Neural cell (in vitro differentiated cells): ENCODE measurements at regions not wholly inside any gene's neighbourhood (a gene's known extent, or its start where the extent isn't known, plus 50 kb on each side); places are given as distances from the start of the nearest gene placed in this dataset.

Source experiments
- H2AFZ ChIP-seq: fragments of 200-600, 300-800 bp; sonication (generic), shearing (Covaris generic); 2 replicates; pipeline ENCODE4 v1.6.0; 2014; ENCODE audit warnings: low read depth, mild to moderate bottlenecking, antibody characterized with exemption, low read length, moderate library complexity
- H3F3A ChIP-seq: fragments of 200-600 bp; shearing (Covaris generic); 2 replicates; pipeline ENCODE4 v1.6.1; 2016; ENCODE audit warnings: mild to moderate bottlenecking, moderate library complexity, mixed read lengths, antibody characterized with exemption, low read length; ENCODE audit not compliant: insufficient read depth, poor library complexity, severe bottlenecking
- H3K27ac ChIP-seq: fragments of 200-600, 300-800 bp; sonication (generic), shearing (Covaris generic); 2 replicates; pipeline ENCODE4 v1.5.1; 2014; ENCODE audit warnings: mild to moderate bottlenecking, low read length, moderate library complexity
- H3K27me3 ChIP-seq: fragments of 300-800, 200-600 bp; sonication (generic), shearing (Covaris generic); 2 replicates; pipeline ENCODE4 v1.6.0; 2014; ENCODE audit warnings: mild to moderate bottlenecking, low read depth, low read length, moderate library complexity; ENCODE audit not compliant: insufficient read depth
- H3K36me3 ChIP-seq: fragments of 300-800, 200-600 bp; sonication (generic), shearing (Covaris generic); 2 replicates; pipeline ENCODE4 v1.5.1; 2014; ENCODE audit warnings: mild to moderate bottlenecking, antibody characterized with exemption, low read length, moderate library complexity; ENCODE audit not compliant: insufficient read depth
- H3K4me2 ChIP-seq: fragments of 300-800, 200-600 bp; sonication (generic), shearing (Covaris generic); 2 replicates; pipeline ENCODE4 v1.6.0; 2014; ENCODE audit warnings: mild to moderate bottlenecking, low read length
- H3K4me3 ChIP-seq: fragments of 300-800, 200-600 bp; sonication (generic), shearing (Covaris generic); 2 replicates; pipeline ENCODE4 v1.5.1; 2014; ENCODE audit warnings: mild to moderate bottlenecking, low read length, moderate library complexity
- H3K79me2 ChIP-seq: fragments of 200-600 bp; shearing (Covaris generic); replicated peaks from 2 replicates; pipeline ENCODE4 v1.6.0; 2014; ENCODE audit warnings: mild to moderate bottlenecking, low read length, moderate library complexity; ENCODE audit not compliant: insufficient read depth
- H3K9ac ChIP-seq: fragments of 300-800, 200-600 bp; sonication (generic), shearing (Covaris generic); 2 replicates; pipeline ENCODE4 v1.6.1; 2016; ENCODE audit warnings: mild to moderate bottlenecking, low read length, mixed read lengths
- H3K9me2 ChIP-seq: fragments of 200-600 bp; shearing (Covaris generic); 2 replicates; pipeline ENCODE4 v1.6.1; 2016; ENCODE audit warnings: mild to moderate bottlenecking, low read length, mixed read lengths; ENCODE audit not compliant: insufficient read depth
- H3K9me3 ChIP-seq: fragments of 200-600, 300-800 bp; sonication (generic), shearing (Covaris generic); 2 replicates; pipeline ENCODE4 v1.6.1; 2016; ENCODE audit warnings: mild to moderate bottlenecking, mixed run types, low read length, moderate library complexity, mixed read lengths
- H4K20me1 ChIP-seq: fragments of 200-600 bp; shearing (Covaris generic); 2 replicates; pipeline ENCODE4 v1.6.1; 2016; ENCODE audit warnings: mild to moderate bottlenecking, mixed run types; ENCODE audit not compliant: insufficient read depth
- CTCF ChIP-seq: fragments of 450-650 bp; IDR thresholded peaks from 2 replicates; pipeline ENCODE4 v1.5.1; 2014; ENCODE audit warnings: antibody characterized with exemption, mild to moderate bottlenecking, moderate library complexity; ENCODE audit not compliant: poor library complexity, severe bottlenecking
- EP300 ChIP-seq: fragments of 450-650 bp; conservative IDR thresholded peaks from 2 replicates; pipeline ENCODE4 v1.6.1; 2014; ENCODE audit warnings: antibody characterized with exemption, mild to moderate bottlenecking, moderate library complexity; ENCODE audit not compliant: poor library complexity, severe bottlenecking
- EZH2 ChIP-seq: fragments of 200-600, 300-800 bp; shearing (Covaris generic), sonication (generic); IDR thresholded peaks from 2 replicates; pipeline ENCODE4 v1.6.1; 2014; ENCODE audit warnings: antibody characterized with exemption, low read length, borderline replicate concordance, mild to moderate bottlenecking; ENCODE audit not compliant: insufficient read depth, poor library complexity, severe bottlenecking
- MXI1 ChIP-seq: fragments of 450-650 bp; conservative IDR thresholded peaks from 2 replicates; pipeline ENCODE4 v1.6.1; 2014; ENCODE audit warnings: antibody characterized with exemption, mild to moderate bottlenecking; ENCODE audit not compliant: poor library complexity, severe bottlenecking
- POLR2AphosphoS5 ChIP-seq: IDR thresholded peaks from 2 replicates; pipeline ENCODE4 v1.6.1; 2012
- RAD21 ChIP-seq: fragments of 450-650 bp; conservative IDR thresholded peaks from 2 replicates; pipeline ENCODE4 v1.6.1; 2014; ENCODE audit warnings: antibody characterized with exemption, mild to moderate bottlenecking, moderate library complexity
- REST ChIP-seq: IDR thresholded peaks from 2 replicates; pipeline ENCODE4 v1.6.1; 2012; ENCODE audit warnings: borderline replicate concordance
- SMC3 ChIP-seq: fragments of 450-650 bp; conservative IDR thresholded peaks from 2 replicates; pipeline ENCODE4 v1.6.1; 2014; ENCODE audit warnings: antibody characterized with exemption, mild to moderate bottlenecking, moderate library complexity; ENCODE audit not compliant: poor library complexity
- TAF1 ChIP-seq: IDR thresholded peaks from 2 replicates; pipeline ENCODE4 v1.6.1; 2012; ENCODE audit warnings: low read depth

GRCh38 chr6:170106906-170107525 lies 183.9 kb downstream of the DLL1 start:
- Histone ChIP-seq H3K27ac (no peak overlapping the region), H3K4me3 (no peak overlapping the region), H3K9me3 (peaks cover 3% of the 10 kb centered on the region), H3K79me2 (no peaks in the 10 kb centered on the region), H4K20me1 (no peaks in the 10 kb centered on the region), H3K9ac (no peak overlapping the region), H3K27me3 (no peaks in the 10 kb centered on the region), H3F3A (no peaks in the 10 kb centered on the region), H3K4me2 (no peak overlapping the region), H2AFZ (no peak overlapping the region), H3K36me3 (no peaks in the 10 kb centered on the region), H3K9me2 (no peaks in the 10 kb centered on the region)
- TF ChIP-seq RAD21 (no peak), SMC3 (no peak), TAF1 (no peak), MXI1 (no peak), POLR2AphosphoS5 (no peak), CTCF (no peak), EP300 (no peak), EZH2 (no peak), REST (no peak)

GRCh38 chr6:170102582-170103481 lies 188.0 kb downstream of the DLL1 start:
- Histone ChIP-seq H3K79me2 (no peaks in the 10 kb centered on the region), H3K4me3 (no peak overlapping the region), H3K27ac (no peak overlapping the region), H3K9me3 (peaks cover 3% of the 10 kb centered on the region), H3F3A (no peaks in the 10 kb centered on the region), H2AFZ (no peak overlapping the region), H3K27me3 (no peaks in the 10 kb centered on the region), H3K9me2 (no peaks in the 10 kb centered on the region), H3K36me3 (no peaks in the 10 kb centered on the region), H4K20me1 (no peaks in the 10 kb centered on the region), H3K9ac (no peak overlapping the region), H3K4me2 (no peak overlapping the region)
- TF ChIP-seq MXI1 (no peak), EZH2 (no peak), RAD21 (no peak), POLR2AphosphoS5 (no peak), REST (no peak), SMC3 (no peak), EP300 (no peak), CTCF (no peak), TAF1 (no peak)
